ENCODE measurements at regions not wholly inside any gene's neighbourhood (a gene's known extent, or its start where the extent isn't known, plus 50 kb on each side); places are given as distances from the start of the nearest gene placed in this dataset.

DNA sequence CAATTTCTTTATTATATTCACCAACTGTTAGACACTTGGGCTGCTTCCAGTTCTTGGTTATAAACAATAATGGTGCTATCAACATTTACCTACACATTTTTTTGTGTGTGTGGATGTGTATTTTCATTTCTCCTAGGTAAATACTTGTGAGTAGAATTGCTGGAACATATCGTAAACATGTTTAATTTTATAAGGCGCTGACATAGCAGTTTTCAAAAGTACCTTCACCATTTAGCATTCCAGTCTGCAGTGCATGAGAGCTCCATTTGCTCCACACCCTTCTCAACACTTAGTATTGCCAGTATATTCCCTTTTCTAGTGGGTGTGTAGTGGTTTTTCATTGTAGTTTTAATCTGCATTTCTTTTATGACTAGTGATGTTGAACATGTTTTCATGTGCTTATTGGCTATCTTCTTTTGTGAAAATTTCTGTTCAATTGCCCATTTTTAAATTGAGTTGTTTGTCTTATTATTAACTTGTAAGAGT, 59.6 kb upstream of the FAM204A start:
- TF ChIP-seq, protein P1, sequence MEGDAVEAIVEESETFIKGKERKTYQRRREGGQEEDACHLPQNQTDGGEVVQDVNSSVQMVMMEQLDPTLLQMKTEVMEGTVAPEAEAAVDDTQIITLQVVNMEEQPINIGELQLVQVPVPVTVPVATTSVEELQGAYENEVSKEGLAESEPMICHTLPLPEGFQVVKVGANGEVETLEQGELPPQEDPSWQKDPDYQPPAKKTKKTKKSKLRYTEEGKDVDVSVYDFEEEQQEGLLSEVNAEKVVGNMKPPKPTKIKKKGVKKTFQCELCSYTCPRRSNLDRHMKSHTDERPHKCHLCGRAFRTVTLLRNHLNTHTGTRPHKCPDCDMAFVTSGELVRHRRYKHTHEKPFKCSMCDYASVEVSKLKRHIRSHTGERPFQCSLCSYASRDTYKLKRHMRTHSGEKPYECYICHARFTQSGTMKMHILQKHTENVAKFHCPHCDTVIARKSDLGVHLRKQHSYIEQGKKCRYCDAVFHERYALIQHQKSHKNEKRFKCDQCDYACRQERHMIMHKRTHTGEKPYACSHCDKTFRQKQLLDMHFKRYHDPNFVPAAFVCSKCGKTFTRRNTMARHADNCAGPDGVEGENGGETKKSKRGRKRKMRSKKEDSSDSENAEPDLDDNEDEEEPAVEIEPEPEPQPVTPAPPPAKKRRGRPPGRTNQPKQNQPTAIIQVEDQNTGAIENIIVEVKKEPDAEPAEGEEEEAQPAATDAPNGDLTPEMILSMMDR (IDR thresholded peaks at IDR 0.05; ENCODE audit: low read length) = no peak
- no peak for TF ChIP-seq EZH2 (IDR thresholded peaks at IDR 0.05; ENCODE audit: borderline replicate concordance, low read length)
